GM12878 (cell line): ENCODE measurements at regions not wholly inside any gene's neighbourhood (a gene's known extent, or its start where the extent isn't known, plus 50 kb on each side); places are given as distances from the start of the nearest gene placed in this dataset.

Experiments used
- ATAC-seq: fragments of 200-7000 bp; cut with Tn5 transposase; 3 replicates; pipeline ENCODE4 v1.9.1; 2020; ENCODE audit warnings: mild to moderate bottlenecking, moderate library complexity
- BruUV-seq: library from RNA; stranded (reverse); fragments of 400-500 nt; replicated peaks from 2 replicates; lab custom pipeline; 2021; lab: Mats Ljungman, UMichigan
- CTCF ChIA-PET: fragments of 300-600 bp; sonication (Branson Sonifier 250); formaldehyde crosslinking; extraction: SDS; loops from one replicate; lab custom pipeline; 2021; ENCODE audit warnings: inconsistent platforms; lab: Yijun Ruan, JAX
- POLR2A ChIA-PET: fragments of 350-600 bp; formaldehyde crosslinking; extraction: SDS; loops from one replicate; lab custom pipeline; 2021; ENCODE audit warnings: inconsistent platforms; lab: Charles Lee
- RAD21 ChIA-PET: fragments of 300-600 bp; sonication (Branson Sonifier 250); formaldehyde crosslinking; loops from one replicate; lab custom pipeline; 2023; ENCODE audit warnings: antibody characterized with exemption; ENCODE audit not compliant: unreplicated experiment; lab: Charles Lee
- SMC1A ChIA-PET: fragments of 300-600 bp; sonication (Branson Sonifier 250); formaldehyde crosslinking; loops from one replicate; lab custom pipeline; 2023; ENCODE audit not compliant: unreplicated experiment, uncharacterized antibody; lab: Charles Lee
- DNase-seq: peaks from one replicate; pipeline ENCODE4 v3.0.0-alpha.2; 2011; ENCODE audit warnings: low read depth, low spot score
- FAIRE-seq: peaks from 3 replicates; lab custom pipeline; 2011; peaks lifted over from hg19 to GRCh38; lab: Jason Lieb, UNC
- H2AFZ ChIP-seq: 2 replicates; pipeline ENCODE4 v1.6.0; 2011; ENCODE audit warnings: low read depth, low read length, control low read depth; ENCODE audit not compliant: control insufficient read depth
- H3K27ac ChIP-seq: 2 replicates; pipeline ENCODE4 v1.5.1; 2011; ENCODE audit warnings: control low read depth; ENCODE audit not compliant: control insufficient read depth, insufficient read depth
- H3K27me3 ChIP-seq, 2 experiments: replicated peaks in 1 of 2; 2 replicates each; pipeline versions ENCODE4 v1.6.0 to v1.6.1; 2011; ENCODE audit warnings: low read length in 1 of 2; ENCODE audit not compliant: control insufficient read depth in 2 of 2, insufficient read depth in 2 of 2
- H3K36me3 ChIP-seq, 2 experiments: 2 replicates each; pipeline ENCODE4 v1.5.1; 2011; ENCODE audit warnings: low read length in 1 of 2; ENCODE audit not compliant: control insufficient read depth in 2 of 2, insufficient read depth in 2 of 2
- H3K4me1 ChIP-seq: 2 replicates; pipeline ENCODE4 v1.6.1; 2011; ENCODE audit warnings: mild to moderate bottlenecking, low read length, moderate library complexity, mixed read lengths; ENCODE audit not compliant: control insufficient read depth, insufficient read depth
- H3K4me2 ChIP-seq: 2 replicates; pipeline ENCODE4 v1.6.0; 2011; ENCODE audit warnings: control low read depth; ENCODE audit not compliant: control insufficient read depth, insufficient read depth
- H3K4me3 ChIP-seq: fragments of 200-600 bp; sonication (generic); 2 replicates; pipeline ENCODE4 v1.5.1; 2016
- H3K79me2 ChIP-seq: 2 replicates; pipeline ENCODE4 v1.6.0; 2011; ENCODE audit warnings: low read length; ENCODE audit not compliant: control insufficient read depth, insufficient read depth
- H3K9ac ChIP-seq: 2 replicates; pipeline ENCODE4 v1.8.0; 2011; ENCODE audit warnings: low read length, control low read depth, mixed read lengths; ENCODE audit not compliant: control insufficient read depth, insufficient read depth
- H3K9me3 ChIP-seq: replicated peaks from 3 replicates; pipeline ENCODE4 v1.5.1; 2011; ENCODE audit warnings: mild to moderate bottlenecking, low read length; ENCODE audit not compliant: control insufficient read depth, insufficient read depth
- H4K20me1 ChIP-seq: 2 replicates; pipeline ENCODE4 v1.6.0; 2011; ENCODE audit not compliant: control insufficient read depth, insufficient read depth
- CHD1 ChIP-seq: IDR thresholded peaks from 2 replicates; pipeline ENCODE4 v1.6.1; 2012; ENCODE audit warnings: low read depth, low read length, improper control_type of control experiment
- CREM ChIP-seq: IDR thresholded peaks from 2 replicates; pipeline ENCODE4 v1.6.1; 2014; ENCODE audit warnings: antibody characterized with exemption, low read depth
- IKZF1 ChIP-seq: fragments of 450-650 bp; conservative IDR thresholded peaks from 2 replicates; pipeline ENCODE4 v1.6.1; 2017; ENCODE audit warnings: antibody characterized with exemption, mild to moderate bottlenecking
- NR2C1 ChIP-seq: fragments of 450-650 bp; IDR thresholded peaks from 2 replicates; pipeline ENCODE4 v1.6.1; 2017; ENCODE audit warnings: antibody characterized with exemption, mild to moderate bottlenecking, moderate library complexity
- RBBP5 ChIP-seq: fragments of 200-600 bp; sonication (generic); conservative IDR thresholded peaks from 2 replicates; pipeline ENCODE4 v1.6.1; 2016
- TARDBP ChIP-seq: IDR thresholded peaks from 2 replicates; pipeline ENCODE4 v1.6.1; 2016; ENCODE audit warnings: borderline replicate concordance
- ZNF687 ChIP-seq: fragments of 450-650 bp; IDR thresholded peaks from 2 replicates; pipeline ENCODE4 v1.6.1; 2017; ENCODE audit warnings: mild to moderate bottlenecking, moderate library complexity
- WGBS: methylation state at CpG from one replicate; pipeline ENCODE4 v1.1.6; 2016; ENCODE audit warnings: low lambda C conversion rate; ENCODE audit not compliant: insufficient replicate concordance, insufficient coverage; ENCODE audit errors: missing lambda C conversion rate; 5-methylcytosine and 5-hydroxymethylcytosine counted together
- in situ Hi-C: fragments of 300-500 bp; cut with MboI; formaldehyde crosslinking; loops from 9 replicates; pipeline ENCODE4 v1.14.3; 2018; ENCODE audit warnings: mixed read lengths
- intact Hi-C: fragments of 100-400 bp; cut with micrococcal nuclease; formaldehyde crosslinking; loops from one replicate; pipeline ENCODE4 v1.14.2; 2022; ENCODE audit not compliant: unreplicated experiment

- FAIRE-seq (no peak), ATAC-seq (no peak), DNase-seq (no peak)
- no peaks in the 10 kb centered on the region for H4K20me1 ChIP-seq
- in situ Hi-C loops (no loop called here), intact Hi-C loops (loop anchor here (10.0 kb wide), 1 partner anchor 194 kb away; no protein-coding TSS in a partner anchor)
- H3K36me3 ChIP-seq = no peaks in the 10 kb centered on the region
- H3K27ac ChIP-seq = no peak overlapping the region
- ChIA-PET POLR2A (no interaction called here), RAD21 (no interaction called here), SMC1A (no interaction called here), CTCF (no interaction called here)
- H2AFZ ChIP-seq = no peak overlapping the region
- H3K4me1 ChIP-seq = peaks cover 10% of the 10 kb centered on the region
- WGBS = 40% methylated on average over 10 of the region's 10 CpGs
- no TSS peak for BruUV-seq
- TF ChIP-seq ZNF687 = no peak
- TF ChIP-seq RBBP5 = no peak
- TF ChIP-seq IKZF1 = no peak
- no peak for TF ChIP-seq CREM
- TF ChIP-seq CHD1 = no peak
- no peak for TF ChIP-seq TARDBP
- no peak for TF ChIP-seq NR2C1
- no peak overlapping the region for H3K4me3 ChIP-seq
- H3K27me3 ChIP-seq = peaks cover 0 to 3% of the 10 kb centered on the region in 2 experiments; a peak in 2 of 4 replicates
- no peaks in the 10 kb centered on the region for H3K79me2 ChIP-seq
- H3K9me3 ChIP-seq = no peaks in the 10 kb centered on the region; the same call in 2 of the 3 replicates
- no peak overlapping the region for H3K9ac ChIP-seq
- no peak overlapping the region for H3K4me2 ChIP-seq
These were observed 239.8 kb upstream of the RAB4A start for GRCh38 chr1:229031061-229031460.
